Uterus (tissue), 3 donors: ENCODE measurements at regions not wholly inside any gene's neighbourhood (a gene's known extent, or its start where the extent isn't known, plus 50 kb on each side); places are given as distances from the start of the nearest gene placed in this dataset.

Experiments
- DNase-seq, 2 donors: peaks; one replicate each; pipeline ENCODE4 v3.0.0-alpha.2; 2019 to 2020
- H3K27ac ChIP-seq, 2 donors: fragments of 200-600 bp; sonication (generic); 1 replicate in 1 of 2; 2 replicates in 1 of 2; pipeline ENCODE4 v1.5.1; 2016 to 2018
- H3K27me3 ChIP-seq, 2 donors: fragments of 200-600 bp; sonication (generic); one replicate each; pipeline ENCODE4 v1.5.1; 2018 to 2019; ENCODE audit warnings: control low read depth in 1 of 2
- H3K36me3 ChIP-seq, 2 donors: fragments of 200-600 bp; sonication (generic); one replicate each; pipeline ENCODE4 v1.5.1; 2019; ENCODE audit warnings: control low read depth in 1 of 2
- H3K4me1 ChIP-seq, 2 donors: fragments of 200-600 bp; sonication (generic); one replicate each; pipeline ENCODE4 v1.5.1; 2018 to 2019; ENCODE audit warnings: control low read depth in 1 of 2
- H3K4me3 ChIP-seq, 2 donors: fragments of 200-600 bp; sonication (generic); 1 replicate in 1 of 2; 2 replicates in 1 of 2; pipeline ENCODE4 v1.5.1; 2018 to 2019; ENCODE audit warnings: mild to moderate bottlenecking in 1 of 2
- H3K9me3 ChIP-seq, 2 donors: fragments of 200-600 bp; sonication (generic); one replicate each; pipeline ENCODE4 v1.5.1; 2019; ENCODE audit warnings: control low read depth in 1 of 2
- POLR2A ChIP-seq, 2 donors: fragments of 450-650 bp; IDR thresholded peaks; one replicate each; pipeline ENCODE4 v1.6.1; 2016; ENCODE audit warnings: antibody characterized with exemption in 2 of 2, mild to moderate bottlenecking in 1 of 2, moderate library complexity in 1 of 2
- intact Hi-C: fragments of 100-400 bp; cut with DNase I; formaldehyde crosslinking; loops from one replicate; pipeline ENCODE4 v1.15.1; 2023; ENCODE audit warnings: low total_unique reads
- TF ChIP-seq, protein P1 (sequence below), 4 experiments: fragments of 200-600 bp in 2 of 4; fragments of 450-650 bp in 2 of 4; sonication (generic) in 2 of 4; IDR thresholded peaks; one replicate each; pipeline ENCODE4 v1.5.1; 2016 to 2019; ENCODE audit warnings: antibody characterized with exemption in 4 of 4, mild to moderate bottlenecking in 2 of 4, moderate library complexity in 1 of 4
- donor health status: DM: yes; HTN: yes; CAD: no.

DNA sequence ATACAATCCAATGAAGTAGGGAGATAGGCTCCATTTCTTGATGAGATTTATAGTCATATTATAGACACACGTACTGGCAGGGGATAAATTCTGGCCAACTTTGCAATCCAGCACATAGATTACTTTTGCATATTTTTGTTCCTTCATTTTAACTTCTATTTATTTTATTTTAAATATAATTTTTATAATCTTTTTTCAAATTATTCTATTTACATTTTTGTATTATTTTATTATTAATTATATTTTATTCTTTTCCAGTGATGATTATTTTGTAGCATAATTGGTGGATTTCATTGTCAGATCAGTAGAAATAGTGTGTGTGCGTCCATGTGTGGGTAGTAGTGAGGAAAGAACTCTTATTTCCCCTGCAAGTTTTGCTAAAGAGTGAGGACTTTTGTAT is 980.1 kb upstream of the TYRP1 start:
- no peaks in the 10 kb centered on the region for H3K27me3 ChIP-seq
- no peaks in the 10 kb centered on the region for H3K4me1 ChIP-seq
- H3K27ac ChIP-seq, result no peak overlapping the region
- TF ChIP-seq, protein P1, sequence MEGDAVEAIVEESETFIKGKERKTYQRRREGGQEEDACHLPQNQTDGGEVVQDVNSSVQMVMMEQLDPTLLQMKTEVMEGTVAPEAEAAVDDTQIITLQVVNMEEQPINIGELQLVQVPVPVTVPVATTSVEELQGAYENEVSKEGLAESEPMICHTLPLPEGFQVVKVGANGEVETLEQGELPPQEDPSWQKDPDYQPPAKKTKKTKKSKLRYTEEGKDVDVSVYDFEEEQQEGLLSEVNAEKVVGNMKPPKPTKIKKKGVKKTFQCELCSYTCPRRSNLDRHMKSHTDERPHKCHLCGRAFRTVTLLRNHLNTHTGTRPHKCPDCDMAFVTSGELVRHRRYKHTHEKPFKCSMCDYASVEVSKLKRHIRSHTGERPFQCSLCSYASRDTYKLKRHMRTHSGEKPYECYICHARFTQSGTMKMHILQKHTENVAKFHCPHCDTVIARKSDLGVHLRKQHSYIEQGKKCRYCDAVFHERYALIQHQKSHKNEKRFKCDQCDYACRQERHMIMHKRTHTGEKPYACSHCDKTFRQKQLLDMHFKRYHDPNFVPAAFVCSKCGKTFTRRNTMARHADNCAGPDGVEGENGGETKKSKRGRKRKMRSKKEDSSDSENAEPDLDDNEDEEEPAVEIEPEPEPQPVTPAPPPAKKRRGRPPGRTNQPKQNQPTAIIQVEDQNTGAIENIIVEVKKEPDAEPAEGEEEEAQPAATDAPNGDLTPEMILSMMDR (IDR thresholded peaks at IDR 0.05), result no peak
- no peak for TF ChIP-seq POLR2A (IDR thresholded peaks at IDR 0.05)
- no peak overlapping the region for H3K4me3 ChIP-seq
- intact Hi-C loops, result no loop called here
- no peaks in the 10 kb centered on the region for H3K9me3 ChIP-seq
- H3K36me3 ChIP-seq, result no peaks in the 10 kb centered on the region
- DNase-seq, result no peak

DNA sequence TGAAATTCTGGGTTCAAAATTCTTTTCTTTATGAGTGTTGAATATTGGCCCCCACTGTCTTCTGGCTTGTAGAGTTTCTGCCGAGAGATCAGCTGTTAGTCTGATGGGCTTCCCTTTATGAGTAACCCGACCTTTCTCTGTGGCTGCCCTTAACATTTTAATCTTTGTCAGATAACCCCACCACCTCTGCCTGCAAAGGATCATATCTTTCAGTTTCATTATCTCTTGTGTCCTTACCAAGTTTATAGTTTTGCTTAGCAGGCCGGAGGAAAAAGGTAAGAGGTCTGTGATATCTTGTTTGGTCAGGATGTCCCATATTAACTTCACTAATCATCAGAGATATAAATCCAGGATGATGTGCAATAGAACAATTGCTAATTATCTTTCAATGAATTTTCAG is 970.2 kb upstream of the TYRP1 start:
- no peaks in the 10 kb centered on the region for H3K9me3 ChIP-seq
- H3K4me3 ChIP-seq, result no peak overlapping the region
- H3K27ac ChIP-seq, result no peak overlapping the region
- DNase-seq, result no peak
- H3K36me3 ChIP-seq, result no peaks in the 10 kb centered on the region
- intact Hi-C loops, result no loop called here
- no peaks in the 10 kb centered on the region for H3K27me3 ChIP-seq
- no peaks in the 10 kb centered on the region for H3K4me1 ChIP-seq
- TF ChIP-seq, protein P1 (IDR thresholded peaks at IDR 0.05), result no peak
- no peak for TF ChIP-seq POLR2A (IDR thresholded peaks at IDR 0.05)

DNA sequence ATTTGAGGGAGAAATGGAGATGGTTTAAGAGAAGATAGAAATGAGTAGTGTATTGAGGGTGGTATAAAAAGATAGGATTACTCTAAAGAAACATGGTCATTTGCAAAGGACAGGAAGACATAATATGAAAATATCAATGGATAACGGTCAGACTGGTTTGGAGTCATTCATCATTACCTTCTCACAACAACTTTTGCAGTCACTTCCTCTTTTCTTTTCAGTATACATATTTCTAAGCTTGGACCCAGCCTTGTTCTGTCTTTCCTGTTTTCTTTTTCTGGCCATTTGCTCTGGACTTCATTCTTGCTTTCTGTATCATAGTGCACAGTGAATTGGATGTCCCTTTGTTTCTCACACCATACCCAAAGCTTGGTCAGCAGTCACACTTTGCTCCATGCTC is 966.5 kb upstream of the TYRP1 start:
- Histone ChIP-seq H3K27ac (no peak overlapping the region), H3K36me3 (no peaks in the 10 kb centered on the region), H3K4me3 (no peak overlapping the region), H3K27me3 (no peaks in the 10 kb centered on the region), H3K4me1 (no peaks in the 10 kb centered on the region), H3K9me3 (no peaks in the 10 kb centered on the region)
- intact Hi-C loops, result no loop called here
- TF ChIP-seq, protein P1 (IDR thresholded peaks at IDR 0.05), result no peak
- no peak for TF ChIP-seq POLR2A (IDR thresholded peaks at IDR 0.05)
- DNase-seq, result no peak

DNA sequence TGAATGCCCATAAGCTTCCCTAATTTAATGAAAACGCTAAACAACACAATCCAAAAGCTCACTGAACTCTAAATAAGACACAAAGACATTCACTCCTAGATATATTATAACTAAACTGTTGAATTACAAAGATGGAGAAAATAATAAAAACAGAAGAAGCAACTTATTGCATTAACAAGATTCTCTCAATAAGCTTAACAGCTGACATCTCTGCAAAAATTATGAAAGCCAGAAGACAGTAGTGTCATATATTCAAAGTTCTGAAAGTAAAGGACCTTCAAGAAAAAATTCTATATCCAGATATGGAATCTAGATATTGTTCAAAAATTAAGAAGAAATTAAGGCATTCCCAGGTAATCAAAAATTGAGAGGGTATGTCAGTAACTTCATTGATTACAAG is 957.8 kb upstream of the TYRP1 start:
- H3K9me3 ChIP-seq, result no peaks in the 10 kb centered on the region
- H3K4me3 ChIP-seq, result no peak overlapping the region
- intact Hi-C loops, result no loop called here
- DNase-seq, result no peak
- no peak overlapping the region for H3K27ac ChIP-seq
- H3K27me3 ChIP-seq, result no peaks in the 10 kb centered on the region
- H3K4me1 ChIP-seq, result no peaks in the 10 kb centered on the region
- H3K36me3 ChIP-seq, result no peaks in the 10 kb centered on the region
- TF ChIP-seq, protein P1 (IDR thresholded peaks at IDR 0.05), result no peak
- TF ChIP-seq POLR2A (IDR thresholded peaks at IDR 0.05), result no peak

- Histone ChIP-seq H3K9me3 (no peaks in the 10 kb centered on the region), H3K4me3 (no peak overlapping the region), H3K27ac (no peak overlapping the region), H3K4me1 (no peaks in the 10 kb centered on the region), H3K27me3 (no peaks in the 10 kb centered on the region), H3K36me3 (no peaks in the 10 kb centered on the region)
- no peak for DNase-seq
- intact Hi-C loops, result no loop called here
- no peak for TF ChIP-seq POLR2A (IDR thresholded peaks at IDR 0.05)
- TF ChIP-seq, protein P1 (IDR thresholded peaks at IDR 0.05), result no peak
These were observed 950.7 kb upstream of the TYRP1 start for GRCh38 chr9:11742471-11742870.
